ENCODE measurements at regions not wholly inside any gene's neighbourhood (a gene's known extent, or its start where the extent isn't known, plus 50 kb on each side); places are given as distances from the start of the nearest gene placed in this dataset.

- ATAC-seq (no peak), DNase-seq (no peak)
- Histone ChIP-seq H3K4me1 (ENCODE audit: control insufficient read depth in 2 of 2, insufficient read depth in 2 of 2, low read length in 2 of 2) (no peaks in the 10 kb centered on the region), H3K36me3 (ENCODE audit: control insufficient read depth in 2 of 3, insufficient read depth in 3 of 3, low read length in 3 of 3) (no peaks in the 10 kb centered on the region), H3K27me3 (ENCODE audit: control insufficient read depth in 2 of 2, insufficient read depth in 2 of 2, low read length in 2 of 2) (no peaks in the 10 kb centered on the region), H3K4me3 (ENCODE audit: low read length) (no peak overlapping the region), H3K9me3 (ENCODE audit: control insufficient read depth in 2 of 3, low read length in 3 of 3) (no peaks in the 10 kb centered on the region), H3K27ac (ENCODE audit: low read depth, low read length) (no peak overlapping the region)
- ChIA-PET CTCF (no interaction called here), POLR2A (no interaction called here)
- intact Hi-C loops (cut with micrococcal nuclease): no loop called here
- no peaks in the 10 kb centered on the region for H3K4me1 Mint-ChIP-seq
- no peak overlapping the region for H3K4me3 Mint-ChIP-seq
- no peaks in the 10 kb centered on the region for H3K27me3 Mint-ChIP-seq
- H3K27ac Mint-ChIP-seq: no peak overlapping the region
- no peaks in the 10 kb centered on the region for H3K36me3 Mint-ChIP-seq
- peaks cover 0 to 4% (median 0%) of the 10 kb centered on the region in 11 donors for H3K9me3 Mint-ChIP-seq
Observed at GRCh38 chr2:16853088-16853487, 187.5 kb upstream of the CYRIA start.

- no peak for ATAC-seq
- CTCF ChIA-PET: no interaction called here
Observed at GRCh38 chr2:16852651-16853050, 187.0 kb upstream of the CYRIA start.

GRCh38 chr2:16851126-16851525, 185.5 kb upstream of the CYRIA start:
- ATAC-seq: no peak
- peaks cover 0 to 5% (median 0%) of the 10 kb centered on the region in 11 donors for H3K9me3 Mint-ChIP-seq
- DNase-seq: no peak
- intact Hi-C loops (cut with micrococcal nuclease): no loop called here
- no peak overlapping the region for H3K4me3 Mint-ChIP-seq
- no peaks in the 10 kb centered on the region for H3K4me1 Mint-ChIP-seq
- Histone ChIP-seq H3K4me3 (ENCODE audit: low read length) (no peak overlapping the region), H3K27me3 (ENCODE audit: control insufficient read depth in 2 of 2, insufficient read depth in 2 of 2, low read length in 2 of 2) (no peaks in the 10 kb centered on the region), H3K9me3 (ENCODE audit: control insufficient read depth in 2 of 3, low read length in 3 of 3) (no peaks in the 10 kb centered on the region), H3K4me1 (ENCODE audit: control insufficient read depth in 2 of 2, insufficient read depth in 2 of 2, low read length in 2 of 2) (no peaks in the 10 kb centered on the region), H3K27ac (ENCODE audit: low read depth, low read length) (no peak overlapping the region), H3K36me3 (ENCODE audit: control insufficient read depth in 2 of 3, insufficient read depth in 3 of 3, low read length in 3 of 3) (no peaks in the 10 kb centered on the region)
- peaks cover 0 to 6% (median 0%) of the 10 kb centered on the region in 5 donors for H3K27me3 Mint-ChIP-seq
- ChIA-PET POLR2A (no interaction called here), CTCF (no interaction called here)
- H3K36me3 Mint-ChIP-seq: no peaks in the 10 kb centered on the region
- no peak overlapping the region for H3K27ac Mint-ChIP-seq

More at GRCh38 chr2:16852651-16853050, 187.0 kb upstream of the CYRIA start:
- Mint-ChIP-seq H3K9me3 (peaks cover 0 to 4% (median 0%) of the 10 kb centered on the region in 11 donors), H3K4me3 (no peak overlapping the region), H3K27ac (no peak overlapping the region), H3K27me3 (no peaks in the 10 kb centered on the region), H3K36me3 (no peaks in the 10 kb centered on the region), H3K4me1 (no peaks in the 10 kb centered on the region)
- Histone ChIP-seq H3K4me3 (ENCODE audit: low read length) (no peak overlapping the region), H3K9me3 (ENCODE audit: control insufficient read depth in 2 of 3, low read length in 3 of 3) (no peaks in the 10 kb centered on the region), H3K27ac (ENCODE audit: low read depth, low read length) (no peak overlapping the region), H3K36me3 (ENCODE audit: control insufficient read depth in 2 of 3, insufficient read depth in 3 of 3, low read length in 3 of 3) (no peaks in the 10 kb centered on the region), H3K4me1 (ENCODE audit: control insufficient read depth in 2 of 2, insufficient read depth in 2 of 2, low read length in 2 of 2) (no peaks in the 10 kb centered on the region), H3K27me3 (ENCODE audit: control insufficient read depth in 2 of 2, insufficient read depth in 2 of 2, low read length in 2 of 2) (no peaks in the 10 kb centered on the region)
- intact Hi-C loops (cut with micrococcal nuclease): no loop called here
- POLR2A ChIA-PET: no interaction called here
- DNase-seq: no peak

GRCh38 chr2:16840496-16841172, 175.0 kb upstream of the CYRIA start:
- no peaks in the 10 kb centered on the region for H3K4me1 Mint-ChIP-seq
- Histone ChIP-seq H3K27ac (ENCODE audit: low read depth, low read length) (no peak overlapping the region), H3K36me3 (ENCODE audit: control insufficient read depth in 2 of 3, insufficient read depth in 3 of 3, low read length in 3 of 3) (no peaks in the 10 kb centered on the region), H3K4me3 (ENCODE audit: low read length) (no peak overlapping the region), H3K4me1 (ENCODE audit: control insufficient read depth in 2 of 2, insufficient read depth in 2 of 2, low read length in 2 of 2) (no peaks in the 10 kb centered on the region), H3K27me3 (ENCODE audit: control insufficient read depth in 2 of 2, insufficient read depth in 2 of 2, low read length in 2 of 2) (no peaks in the 10 kb centered on the region), H3K9me3 (ENCODE audit: control insufficient read depth in 2 of 3, low read length in 3 of 3) (no peaks in the 10 kb centered on the region)
- intact Hi-C loops (cut with micrococcal nuclease): no loop called here
- no peak overlapping the region for H3K4me3 Mint-ChIP-seq
- ChIA-PET POLR2A (no interaction called here), CTCF (no interaction called here)
- no peaks in the 10 kb centered on the region for H3K36me3 Mint-ChIP-seq
- peaks cover 0 to 12% (median 0%) of the 10 kb centered on the region in 11 donors for H3K9me3 Mint-ChIP-seq
- H3K27ac Mint-ChIP-seq: no peak overlapping the region
- ATAC-seq (no peak), DNase-seq (no peak)
- no peaks in the 10 kb centered on the region for H3K27me3 Mint-ChIP-seq

GRCh38 chr2:16832910-16833309, 167.3 kb upstream of the CYRIA start:
- POLR2A ChIA-PET: no interaction called here
- no peaks in the 10 kb centered on the region for H3K4me1 ChIP-seq (ENCODE audit: control insufficient read depth in 2 of 2, insufficient read depth in 2 of 2, low read length in 2 of 2)
- ATAC-seq: peak; percentile 48
- no peaks in the 10 kb centered on the region for H3K9me3 Mint-ChIP-seq
- intact Hi-C loops (cut with micrococcal nuclease): no loop called here
- H3K9me3 ChIP-seq (ENCODE audit: control insufficient read depth in 2 of 3, low read length in 3 of 3): no peaks in the 10 kb centered on the region
- H3K27me3 ChIP-seq (ENCODE audit: control insufficient read depth in 2 of 2, insufficient read depth in 2 of 2, low read length in 2 of 2): no peaks in the 10 kb centered on the region
- H3K27ac ChIP-seq (ENCODE audit: low read depth, low read length): no peak overlapping the region
- no peaks in the 10 kb centered on the region for H3K36me3 ChIP-seq (ENCODE audit: control insufficient read depth in 2 of 3, insufficient read depth in 3 of 3, low read length in 3 of 3)
- DNase-seq: no peak
- no peak overlapping the region for H3K27ac Mint-ChIP-seq
- peaks cover 0 to 5% (median 2%) of the 10 kb centered on the region in 5 donors for H3K27me3 Mint-ChIP-seq
- H3K36me3 Mint-ChIP-seq: no peaks in the 10 kb centered on the region
- CTCF ChIA-PET: no interaction called here
- H3K4me3 Mint-ChIP-seq: no peak overlapping the region
- H3K4me1 Mint-ChIP-seq: peaks cover 0 to 6% (median 0%) of the 10 kb centered on the region in 7 donors
- H3K4me3 ChIP-seq (ENCODE audit: low read length): no peak overlapping the region

- ChIA-PET CTCF (no interaction called here), POLR2A (no interaction called here)
- H3K36me3 Mint-ChIP-seq: no peaks in the 10 kb centered on the region
- intact Hi-C loops (cut with micrococcal nuclease): no loop called here
- H3K27me3 ChIP-seq (ENCODE audit: control insufficient read depth in 2 of 2, insufficient read depth in 2 of 2, low read length in 2 of 2): no peaks in the 10 kb centered on the region
- H3K4me1 Mint-ChIP-seq: peaks cover 0 to 6% (median 0%) of the 10 kb centered on the region in 7 donors
- H3K27ac Mint-ChIP-seq: no peak overlapping the region
- H3K27ac ChIP-seq (ENCODE audit: low read depth, low read length): no peak overlapping the region
- no peak for DNase-seq
- ATAC-seq: no peak
- peaks cover 0 to 6% (median 2%) of the 10 kb centered on the region in 5 donors for H3K27me3 Mint-ChIP-seq
- no peak overlapping the region for H3K4me3 Mint-ChIP-seq
- no peaks in the 10 kb centered on the region for H3K36me3 ChIP-seq (ENCODE audit: control insufficient read depth in 2 of 3, insufficient read depth in 3 of 3, low read length in 3 of 3)
- H3K9me3 Mint-ChIP-seq: peaks cover 0 to 1% (median 0%) of the 10 kb centered on the region in 11 donors
- no peaks in the 10 kb centered on the region for H3K9me3 ChIP-seq (ENCODE audit: control insufficient read depth in 2 of 3, low read length in 3 of 3)
- no peak overlapping the region for H3K4me3 ChIP-seq (ENCODE audit: low read length)
- H3K4me1 ChIP-seq (ENCODE audit: control insufficient read depth in 2 of 2, insufficient read depth in 2 of 2, low read length in 2 of 2): no peaks in the 10 kb centered on the region
Observed at GRCh38 chr2:16828828-16829160, 163.2 kb upstream of the CYRIA start.

GRCh38 chr2:16828044-16828827, 162.6 kb upstream of the CYRIA start:
- no peak for DNase-seq
- Histone ChIP-seq H3K4me1 (ENCODE audit: control insufficient read depth in 2 of 2, insufficient read depth in 2 of 2, low read length in 2 of 2) (no peaks in the 10 kb centered on the region), H3K36me3 (ENCODE audit: control insufficient read depth in 2 of 3, insufficient read depth in 3 of 3, low read length in 3 of 3) (no peaks in the 10 kb centered on the region), H3K9me3 (ENCODE audit: control insufficient read depth in 2 of 3, low read length in 3 of 3) (no peaks in the 10 kb centered on the region), H3K27ac (ENCODE audit: low read depth, low read length) (no peak overlapping the region), H3K4me3 (ENCODE audit: low read length) (no peak overlapping the region), H3K27me3 (ENCODE audit: control insufficient read depth in 2 of 2, insufficient read depth in 2 of 2, low read length in 2 of 2) (no peaks in the 10 kb centered on the region)
- ATAC-seq: no peak
- POLR2A ChIA-PET: no interaction called here
- peaks cover 0 to 6% (median 0%) of the 10 kb centered on the region in 7 donors for H3K4me1 Mint-ChIP-seq
- peaks cover 0 to 1% (median 0%) of the 10 kb centered on the region in 11 donors for H3K9me3 Mint-ChIP-seq
- intact Hi-C loops (cut with micrococcal nuclease): no loop called here
- H3K27me3 Mint-ChIP-seq: peaks cover 0 to 6% (median 2%) of the 10 kb centered on the region in 5 donors
- no peak overlapping the region for H3K4me3 Mint-ChIP-seq
- H3K27ac Mint-ChIP-seq: no peak overlapping the region
- H3K36me3 Mint-ChIP-seq: no peaks in the 10 kb centered on the region
- CTCF ChIA-PET: no interaction called here

Data from naive thymus-derived CD4-positive, alpha-beta T cell (primary cell).